ENCODE measurements at regions not wholly inside any gene's neighbourhood (a gene's known extent, or its start where the extent isn't known, plus 50 kb on each side); places are given as distances from the start of the nearest gene placed in this dataset.

DNA sequence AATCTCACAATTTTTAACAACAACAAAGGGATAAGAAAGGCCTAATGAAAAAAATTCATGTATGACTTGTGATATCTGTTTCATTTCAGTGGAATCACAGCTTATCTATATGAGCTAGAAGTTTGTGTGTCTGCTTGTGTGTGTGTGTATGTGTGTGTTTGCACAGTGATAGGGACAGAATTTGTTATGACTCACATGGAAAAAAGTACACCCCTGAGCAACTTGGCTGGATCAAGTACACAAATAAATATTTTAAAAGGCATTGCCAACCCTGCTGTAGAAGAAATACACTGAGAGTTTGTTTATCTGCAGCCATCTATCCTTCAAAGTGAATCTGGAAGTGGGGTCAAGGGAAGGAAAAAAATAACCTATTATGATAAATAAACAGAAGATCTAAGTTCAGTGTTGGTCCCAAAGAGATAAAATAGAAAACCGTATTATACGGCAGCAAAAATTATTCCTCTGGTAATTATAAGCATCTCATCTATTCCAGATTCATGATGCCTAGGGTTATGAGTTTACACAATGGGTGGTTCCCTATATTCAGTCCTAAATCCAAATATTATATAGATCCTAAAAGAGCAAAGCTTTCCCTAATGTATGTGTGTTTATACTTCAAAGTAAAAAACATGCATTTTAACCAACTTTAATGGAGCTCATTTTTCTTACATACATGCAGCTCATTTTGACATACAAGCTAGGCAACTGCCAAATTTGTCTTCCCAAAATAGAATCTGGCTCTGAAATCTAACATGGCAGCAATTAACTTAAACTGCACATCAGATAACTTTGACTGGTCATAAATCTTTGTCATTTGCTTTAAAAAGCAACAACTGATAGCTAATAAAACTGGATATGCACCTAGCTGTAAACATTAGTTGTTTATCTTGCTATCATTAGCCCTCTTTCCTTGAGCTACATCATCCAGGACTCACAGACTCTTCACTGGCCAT is 420.6 kb downstream of the IRS1 start (continued):
- TF ChIP-seq HDAC6 (IDR thresholded peaks at IDR 0.05; ENCODE audit: low read depth, low read length) = no peak
- TF ChIP-seq ZNF83 (CRISPR knock-in tag; IDR thresholded peaks at IDR 0.05; ENCODE audit: borderline replicate concordance) = no peak
- TF ChIP-seq ZNF790 (CRISPR knock-in tag; IDR thresholded peaks at IDR 0.05; ENCODE audit: borderline replicate concordance) = no peak
- no peak for TF ChIP-seq NFKBIZ (CRISPR knock-in tag; IDR thresholded peaks at IDR 0.05)
- TF ChIP-seq, protein P1, sequence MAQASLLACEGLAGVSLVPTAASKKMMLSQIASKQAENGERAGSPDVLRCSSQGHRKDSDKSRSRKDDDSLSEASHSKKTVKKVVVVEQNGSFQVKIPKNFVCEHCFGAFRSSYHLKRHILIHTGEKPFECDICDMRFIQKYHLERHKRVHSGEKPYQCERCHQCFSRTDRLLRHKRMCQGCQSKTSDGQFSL (CRISPR knock-in tag; IDR thresholded peaks at IDR 0.05) = no peak
- no peak for TF ChIP-seq U2AF1 (optimal IDR thresholded peaks at IDR 0.05; ENCODE audit: low read depth, low read length)
- no peak for TF ChIP-seq KDM3A (CRISPR knock-in tag; IDR thresholded peaks at IDR 0.05; ENCODE audit: low read depth)
- TF ChIP-seq FOXA1 (IDR thresholded peaks at IDR 0.05) = no peak
- 0 out of 2 replicates have a peak, but pooled peaks have one; percentile 27 for TF ChIP-seq FOXA1 (CRISPR knock-in tag; IDR thresholded peaks at IDR 0.05)
- no peak for TF ChIP-seq ZNF724P (CRISPR knock-in tag; IDR thresholded peaks at IDR 0.05; ENCODE audit: borderline replicate concordance)
- TF ChIP-seq MAFK (conservative IDR thresholded peaks at IDR 0.05 in 1 of 2, IDR thresholded peaks at IDR 0.05 in 1 of 2; ENCODE audit: low read length in 2 of 2) = no peak
- no peak for TF ChIP-seq FOXP1 (IDR thresholded peaks at IDR 0.05)
- TF ChIP-seq FOXP1 (CRISPR knock-in tag; IDR thresholded peaks at IDR 0.05) = 0 out of 2 replicates have a peak, but pooled peaks have one; percentile 24
- TF ChIP-seq ZNF598 (CRISPR knock-in tag; IDR thresholded peaks at IDR 0.05; ENCODE audit: borderline replicate concordance) = no peak
- TF ChIP-seq DR1 (CRISPR knock-in tag; IDR thresholded peaks at IDR 0.05) = no peak
- TF ChIP-seq FOSL2 (CRISPR knock-in tag; IDR thresholded peaks at IDR 0.05) = peak; percentile 75
- TF ChIP-seq, protein P2, sequence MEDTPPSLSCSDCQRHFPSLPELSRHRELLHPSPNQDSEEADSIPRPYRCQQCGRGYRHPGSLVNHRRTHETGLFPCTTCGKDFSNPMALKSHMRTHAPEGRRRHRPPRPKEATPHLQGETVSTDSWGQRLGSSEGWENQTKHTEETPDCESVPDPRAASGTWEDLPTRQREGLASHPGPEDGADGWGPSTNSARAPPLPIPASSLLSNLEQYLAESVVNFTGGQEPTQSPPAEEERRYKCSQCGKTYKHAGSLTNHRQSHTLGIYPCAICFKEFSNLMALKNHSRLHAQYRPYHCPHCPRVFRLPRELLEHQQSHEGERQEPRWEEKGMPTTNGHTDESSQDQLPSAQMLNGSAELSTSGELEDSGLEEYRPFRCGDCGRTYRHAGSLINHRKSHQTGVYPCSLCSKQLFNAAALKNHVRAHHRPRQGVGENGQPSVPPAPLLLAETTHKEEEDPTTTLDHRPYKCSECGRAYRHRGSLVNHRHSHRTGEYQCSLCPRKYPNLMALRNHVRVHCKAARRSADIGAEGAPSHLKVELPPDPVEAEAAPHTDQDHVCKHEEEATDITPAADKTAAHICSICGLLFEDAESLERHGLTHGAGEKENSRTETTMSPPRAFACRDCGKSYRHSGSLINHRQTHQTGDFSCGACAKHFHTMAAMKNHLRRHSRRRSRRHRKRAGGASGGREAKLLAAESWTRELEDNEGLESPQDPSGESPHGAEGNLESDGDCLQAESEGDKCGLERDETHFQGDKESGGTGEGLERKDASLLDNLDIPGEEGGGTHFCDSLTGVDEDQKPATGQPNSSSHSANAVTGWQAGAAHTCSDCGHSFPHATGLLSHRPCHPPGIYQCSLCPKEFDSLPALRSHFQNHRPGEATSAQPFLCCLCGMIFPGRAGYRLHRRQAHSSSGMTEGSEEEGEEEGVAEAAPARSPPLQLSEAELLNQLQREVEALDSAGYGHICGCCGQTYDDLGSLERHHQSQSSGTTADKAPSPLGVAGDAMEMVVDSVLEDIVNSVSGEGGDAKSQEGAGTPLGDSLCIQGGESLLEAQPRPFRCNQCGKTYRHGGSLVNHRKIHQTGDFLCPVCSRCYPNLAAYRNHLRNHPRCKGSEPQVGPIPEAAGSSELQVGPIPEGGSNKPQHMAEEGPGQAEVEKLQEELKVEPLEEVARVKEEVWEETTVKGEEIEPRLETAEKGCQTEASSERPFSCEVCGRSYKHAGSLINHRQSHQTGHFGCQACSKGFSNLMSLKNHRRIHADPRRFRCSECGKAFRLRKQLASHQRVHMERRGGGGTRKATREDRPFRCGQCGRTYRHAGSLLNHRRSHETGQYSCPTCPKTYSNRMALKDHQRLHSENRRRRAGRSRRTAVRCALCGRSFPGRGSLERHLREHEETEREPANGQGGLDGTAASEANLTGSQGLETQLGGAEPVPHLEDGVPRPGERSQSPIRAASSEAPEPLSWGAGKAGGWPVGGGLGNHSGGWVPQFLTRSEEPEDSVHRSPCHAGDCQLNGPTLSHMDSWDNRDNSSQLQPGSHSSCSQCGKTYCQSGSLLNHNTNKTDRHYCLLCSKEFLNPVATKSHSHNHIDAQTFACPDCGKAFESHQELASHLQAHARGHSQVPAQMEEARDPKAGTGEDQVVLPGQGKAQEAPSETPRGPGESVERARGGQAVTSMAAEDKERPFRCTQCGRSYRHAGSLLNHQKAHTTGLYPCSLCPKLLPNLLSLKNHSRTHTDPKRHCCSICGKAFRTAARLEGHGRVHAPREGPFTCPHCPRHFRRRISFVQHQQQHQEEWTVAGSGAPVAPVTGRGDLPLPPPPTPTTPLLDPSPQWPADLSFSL (CRISPR knock-in tag; IDR thresholded peaks at IDR 0.05) = peak; percentile 72; the same call in 1 of the 2 replicates
- no peak for TF ChIP-seq RXRA (CRISPR knock-in tag; IDR thresholded peaks at IDR 0.05)
- no peak for TF ChIP-seq IKZF4 (CRISPR knock-in tag; IDR thresholded peaks at IDR 0.05; ENCODE audit: borderline replicate concordance, low read depth, not compliant biosample characterization)
- no peak for TF ChIP-seq ZNF678 (CRISPR knock-in tag; IDR thresholded peaks at IDR 0.05)
- TF ChIP-seq ZBTB7B (CRISPR knock-in tag; IDR thresholded peaks at IDR 0.05) = no peak
- no peak for TF ChIP-seq MLLT10 (CRISPR knock-in tag; IDR thresholded peaks at IDR 0.05)
- no peak for TF ChIP-seq MXI1 (IDR thresholded peaks at IDR 0.05; ENCODE audit: borderline replicate concordance, low read depth, low read length)
- TF ChIP-seq EHMT2 (IDR thresholded peaks at IDR 0.05; ENCODE audit: borderline replicate concordance, low read depth, low read length) = no peak
- TF ChIP-seq, protein P3, sequence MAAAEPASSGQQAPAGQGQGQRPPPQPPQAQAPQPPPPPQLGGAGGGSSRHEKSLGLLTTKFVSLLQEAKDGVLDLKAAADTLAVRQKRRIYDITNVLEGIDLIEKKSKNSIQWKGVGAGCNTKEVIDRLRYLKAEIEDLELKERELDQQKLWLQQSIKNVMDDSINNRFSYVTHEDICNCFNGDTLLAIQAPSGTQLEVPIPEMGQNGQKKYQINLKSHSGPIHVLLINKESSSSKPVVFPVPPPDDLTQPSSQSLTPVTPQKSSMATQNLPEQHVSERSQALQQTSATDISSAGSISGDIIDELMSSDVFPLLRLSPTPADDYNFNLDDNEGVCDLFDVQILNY (CRISPR knock-in tag; conservative IDR thresholded peaks at IDR 0.05) = no peak
